Liver (tissue), 7 donors: ENCODE measurements at regions not wholly inside any gene's neighbourhood (a gene's known extent, or its start where the extent isn't known, plus 50 kb on each side); places are given as distances from the start of the nearest gene placed in this dataset.

ENCODE experiments used
- DNase-seq: peaks from one replicate; pipeline ENCODE4 v3.0.0-alpha.2; 2017; ENCODE audit warnings: low spot score
- H3K27ac ChIP-seq, 2 donors: one replicate each; pipeline ENCODE4 v1.7.0; 2013; ENCODE audit warnings: inconsistent platforms in 2 of 2, low read length in 2 of 2, control low read depth in 1 of 2, low read depth in 1 of 2, mild to moderate bottlenecking in 1 of 2
- H3K27me3 ChIP-seq, 4 donors: one replicate each; pipeline versions ENCODE4 v1.6.1 to v1.7.0; 2013; ENCODE audit warnings: low read length in 3 of 4, inconsistent platforms in 1 of 4, mild to moderate bottlenecking in 1 of 4, moderate library complexity in 1 of 4; ENCODE audit not compliant: control insufficient read depth in 4 of 4, insufficient read depth in 4 of 4
- H3K36me3 ChIP-seq, 4 donors: one replicate each; pipeline versions ENCODE4 v1.6.1 to v1.7.0; 2013; ENCODE audit warnings: low read length in 3 of 4, mild to moderate bottlenecking in 3 of 4, low read depth in 1 of 4, moderate library complexity in 1 of 4; ENCODE audit not compliant: control insufficient read depth in 4 of 4, insufficient read depth in 3 of 4
- H3K4me1 ChIP-seq, 4 donors: one replicate each; pipeline versions ENCODE4 v1.6.1 to v1.7.0; 2013; ENCODE audit warnings: low read length in 3 of 4, mild to moderate bottlenecking in 3 of 4, moderate library complexity in 1 of 4; ENCODE audit not compliant: control insufficient read depth in 4 of 4, insufficient read depth in 4 of 4
- H3K4me3 ChIP-seq, 3 donors: one replicate each; pipeline versions ENCODE4 v1.6.1 to v1.7.0; 2013; ENCODE audit warnings: low read length in 3 of 3, control low read depth in 1 of 3, low read depth in 1 of 3, mild to moderate bottlenecking in 1 of 3
- H3K9ac ChIP-seq, 2 donors: one replicate each; pipeline ENCODE4 v1.7.0; 2013; ENCODE audit warnings: low read length in 2 of 2, mild to moderate bottlenecking in 2 of 2, moderate library complexity in 2 of 2, control low read depth in 1 of 2, low read depth in 1 of 2
- H3K9me3 ChIP-seq, 4 donors: one replicate each; pipeline versions ENCODE4 v1.6.1 to v1.7.0; 2013; ENCODE audit warnings: low read length in 3 of 4; ENCODE audit not compliant: control insufficient read depth in 4 of 4
- ATF3 ChIP-seq: IDR thresholded peaks from 2 replicates; pipeline ENCODE4 v1.6.1; 2016; ENCODE audit warnings: antibody characterized with exemption
- EGR1 ChIP-seq, 2 donors: IDR thresholded peaks; 2 replicates each; pipeline ENCODE4 v1.6.1; 2016 to 2018; ENCODE audit warnings: antibody characterized with exemption in 2 of 2, low read depth in 2 of 2
- FOXA2 ChIP-seq: IDR thresholded peaks from 2 replicates; pipeline ENCODE4 v1.6.1; 2016; ENCODE audit warnings: antibody characterized with exemption
- GABPA ChIP-seq, 2 donors: IDR thresholded peaks in 1 of 2; conservative IDR thresholded peaks in 1 of 2; 2 replicates each; pipeline ENCODE4 v1.6.1; 2016; ENCODE audit warnings: antibody characterized with exemption in 2 of 2, mild to moderate bottlenecking in 1 of 2, moderate library complexity in 1 of 2
- HNF4A ChIP-seq, 2 donors: conservative IDR thresholded peaks; 2 replicates each; pipeline ENCODE4 v1.6.1; 2016; ENCODE audit warnings: antibody characterized with exemption in 2 of 2, mild to moderate bottlenecking in 2 of 2
- JUND ChIP-seq, 2 donors: IDR thresholded peaks; 2 replicates each; pipeline ENCODE4 v1.6.1; 2016; ENCODE audit warnings: antibody characterized with exemption in 2 of 2
- MAX ChIP-seq: IDR thresholded peaks from 2 replicates; pipeline ENCODE4 v1.6.1; 2016; ENCODE audit warnings: antibody characterized with exemption
- NR2F2 ChIP-seq: IDR thresholded peaks from 2 replicates; pipeline ENCODE4 v1.6.1; 2016; ENCODE audit warnings: antibody characterized with exemption
- RAD21 ChIP-seq, 2 donors: IDR thresholded peaks; 2 replicates each; pipeline ENCODE4 v1.6.1; 2016; ENCODE audit warnings: antibody characterized with exemption in 2 of 2, mild to moderate bottlenecking in 2 of 2
- SP1 ChIP-seq: IDR thresholded peaks from 2 replicates; pipeline ENCODE4 v1.6.1; 2018; ENCODE audit warnings: antibody characterized with exemption, mild to moderate bottlenecking
- TAF1 ChIP-seq: conservative IDR thresholded peaks from 2 replicates; pipeline ENCODE4 v1.6.1; 2016; ENCODE audit warnings: antibody characterized with exemption, mild to moderate bottlenecking
- YY1 ChIP-seq: IDR thresholded peaks from 2 replicates; pipeline ENCODE4 v1.6.1; 2016; ENCODE audit warnings: antibody characterized with exemption, mild to moderate bottlenecking
- ZBTB33 ChIP-seq: IDR thresholded peaks from 2 replicates; pipeline ENCODE4 v1.6.1; 2016; ENCODE audit warnings: antibody characterized with exemption
- WGBS: extraction: QIAGEN DNeasy Blood & Tissue Kit; methylation state at CpG from one replicate; pipeline ENCODE4 v1.1.7; 2013; 5-methylcytosine and 5-hydroxymethylcytosine counted together
- TF ChIP-seq, protein P1 (sequence below): IDR thresholded peaks from 2 replicates; pipeline ENCODE4 v1.6.1; 2016; ENCODE audit warnings: antibody characterized with exemption, mild to moderate bottlenecking
- donor health status: healthy.
- donor health status: healthy.
- donor health status: healthy.
- donor health status: healthy.

GRCh38 chr18:64365106-64365505 lies 216.2 kb upstream of the LINC00305 start:
- Histone ChIP-seq H3K27ac (no peak overlapping the region), H3K9me3 (peaks cover 0 to 7% (median 0%) of the 10 kb centered on the region in 4 donors), H3K36me3 (no peaks in the 10 kb centered on the region), H3K27me3 (no peaks in the 10 kb centered on the region), H3K4me1 (no peaks in the 10 kb centered on the region), H3K9ac (no peak overlapping the region), H3K4me3 (no peak overlapping the region)
- TF ChIP-seq RAD21 (IDR thresholded peaks at IDR 0.05) (no peak), ATF3 (no peak), FOXA2 (no peak), YY1 (no peak), EGR1 (IDR thresholded peaks at IDR 0.05; ENCODE audit: low read depth in 2 of 2) (no peak), GABPA (IDR thresholded peaks at IDR 0.05 in 1 of 2, conservative IDR thresholded peaks at IDR 0.05 in 1 of 2) (no peak), HNF4A (conservative IDR thresholded peaks at IDR 0.05) (no peak), NR2F2 (no peak), ZBTB33 (no peak), SP1 (no peak), TAF1 (no peak), MAX (no peak)
- TF ChIP-seq, protein P1, sequence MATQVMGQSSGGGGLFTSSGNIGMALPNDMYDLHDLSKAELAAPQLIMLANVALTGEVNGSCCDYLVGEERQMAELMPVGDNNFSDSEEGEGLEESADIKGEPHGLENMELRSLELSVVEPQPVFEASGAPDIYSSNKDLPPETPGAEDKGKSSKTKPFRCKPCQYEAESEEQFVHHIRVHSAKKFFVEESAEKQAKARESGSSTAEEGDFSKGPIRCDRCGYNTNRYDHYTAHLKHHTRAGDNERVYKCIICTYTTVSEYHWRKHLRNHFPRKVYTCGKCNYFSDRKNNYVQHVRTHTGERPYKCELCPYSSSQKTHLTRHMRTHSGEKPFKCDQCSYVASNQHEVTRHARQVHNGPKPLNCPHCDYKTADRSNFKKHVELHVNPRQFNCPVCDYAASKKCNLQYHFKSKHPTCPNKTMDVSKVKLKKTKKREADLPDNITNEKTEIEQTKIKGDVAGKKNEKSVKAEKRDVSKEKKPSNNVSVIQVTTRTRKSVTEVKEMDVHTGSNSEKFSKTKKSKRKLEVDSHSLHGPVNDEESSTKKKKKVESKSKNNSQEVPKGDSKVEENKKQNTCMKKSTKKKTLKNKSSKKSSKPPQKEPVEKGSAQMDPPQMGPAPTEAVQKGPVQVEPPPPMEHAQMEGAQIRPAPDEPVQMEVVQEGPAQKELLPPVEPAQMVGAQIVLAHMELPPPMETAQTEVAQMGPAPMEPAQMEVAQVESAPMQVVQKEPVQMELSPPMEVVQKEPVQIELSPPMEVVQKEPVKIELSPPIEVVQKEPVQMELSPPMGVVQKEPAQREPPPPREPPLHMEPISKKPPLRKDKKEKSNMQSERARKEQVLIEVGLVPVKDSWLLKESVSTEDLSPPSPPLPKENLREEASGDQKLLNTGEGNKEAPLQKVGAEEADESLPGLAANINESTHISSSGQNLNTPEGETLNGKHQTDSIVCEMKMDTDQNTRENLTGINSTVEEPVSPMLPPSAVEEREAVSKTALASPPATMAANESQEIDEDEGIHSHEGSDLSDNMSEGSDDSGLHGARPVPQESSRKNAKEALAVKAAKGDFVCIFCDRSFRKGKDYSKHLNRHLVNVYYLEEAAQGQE, result no peak
- no peak for DNase-seq
- WGBS, result 78% methylated on average over 4 of the region's 4 CpGs

GRCh38 chr18:64337673-64338072 lies 188.8 kb upstream of the LINC00305 start:
- H3K9ac ChIP-seq, result no peak overlapping the region
- no peak overlapping the region for H3K4me3 ChIP-seq
- WGBS, result 75% methylated on average over 3 of the region's 3 CpGs
- peaks cover 2 to 9% (median 7%) of the 10 kb centered on the region in 4 donors for H3K4me1 ChIP-seq
- no peaks in the 10 kb centered on the region for H3K9me3 ChIP-seq
- no peak overlapping the region for H3K27ac ChIP-seq
- no peaks in the 10 kb centered on the region for H3K36me3 ChIP-seq
- TF ChIP-seq GABPA (IDR thresholded peaks at IDR 0.05 in 1 of 2, conservative IDR thresholded peaks at IDR 0.05 in 1 of 2), result no peak
- TF ChIP-seq JUND (IDR thresholded peaks at IDR 0.05), result no peak
- no peaks in the 10 kb centered on the region for H3K27me3 ChIP-seq
- DNase-seq, result no peak
